WTC11 (cell line): ENCODE measurements at regions not wholly inside any gene's neighbourhood (a gene's known extent, or its start where the extent isn't known, plus 50 kb on each side); places are given as distances from the start of the nearest gene placed in this dataset.

Experiments
- ATAC-seq: fragments of 200-7000 bp; cut with Tn5 transposase; 2 replicates; pipeline ENCODE4 v1.10.0; 2021; ENCODE audit warnings: mild to moderate bottlenecking, moderate library complexity
- CTCF ChIA-PET: fragments of 300-600 bp; sonication (Branson Sonifier 250); formaldehyde crosslinking; loops from one replicate; lab custom pipeline; 2021; ENCODE audit warnings: antibody characterized with exemption; lab: Charles Lee
- POLR2A ChIA-PET: fragments of 350-600 bp; sonication (Branson Sonifier 250); formaldehyde crosslinking; loops from one replicate; lab custom pipeline; 2021; ENCODE audit warnings: antibody characterized with exemption; lab: Charles Lee
- DNase-seq: peaks from one replicate; pipeline ENCODE4 v3.0.0; 2021; ENCODE audit warnings: low spot score
- H3K27ac Mint-ChIP-seq: 2 replicates; pipeline ENCODE4 v1.8.0; 2021; ENCODE audit warnings: mixed read lengths
- H3K27me3 Mint-ChIP-seq: 2 replicates; pipeline ENCODE4 v1.8.0; 2021; ENCODE audit warnings: low read depth, mild to moderate bottlenecking, moderate library complexity, mixed read lengths
- H3K36me3 Mint-ChIP-seq: 2 replicates; pipeline ENCODE4 v1.8.0; 2021; ENCODE audit warnings: mixed read lengths
- H3K4me1 Mint-ChIP-seq: 2 replicates; pipeline ENCODE4 v1.8.0; 2022; ENCODE audit warnings: mixed read lengths
- H3K4me3 Mint-ChIP-seq: 2 replicates; pipeline ENCODE4 v1.8.0; 2021; ENCODE audit warnings: mild to moderate bottlenecking, moderate library complexity, mixed read lengths
- H3K9me3 Mint-ChIP-seq: 2 replicates; pipeline ENCODE4 v1.8.0; 2021; ENCODE audit warnings: mixed read lengths
- AFF4 ChIP-seq: sonication (generic); formaldehyde crosslinking; IDR thresholded peaks from 2 replicates; pipeline ENCODE4 v1.8.1; 2023; ENCODE audit warnings: mild to moderate bottlenecking, missing genetic modification reagents, borderline replicate concordance
- ATF3 ChIP-seq: sonication (generic); formaldehyde crosslinking; conservative IDR thresholded peaks from 2 replicates; pipeline ENCODE4 v1.8.1; 2022; ENCODE audit warnings: mild to moderate bottlenecking, missing genetic modification reagents
- ERG ChIP-seq: fragments of 250-450 bp; sonication (Bioruptor Pico); IDR thresholded peaks from 2 replicates; pipeline ENCODE4 v1.8.0; 2021; ENCODE audit warnings: mild to moderate bottlenecking
- ESRRA ChIP-seq: sonication (generic); formaldehyde crosslinking; IDR thresholded peaks from 2 replicates; pipeline ENCODE4 v1.8.1; 2022; ENCODE audit warnings: mild to moderate bottlenecking, missing genetic modification reagents, borderline replicate concordance
- GABPB1 ChIP-seq: sonication (generic); formaldehyde crosslinking; IDR thresholded peaks from 2 replicates; pipeline ENCODE4 v1.8.1; 2023; ENCODE audit warnings: mild to moderate bottlenecking, missing genetic modification reagents
- GRHL2 ChIP-seq: fragments of 250-450 bp; sonication (Bioruptor Pico); IDR thresholded peaks from 2 replicates; pipeline ENCODE4 v1.8.0; 2022; ENCODE audit warnings: mild to moderate bottlenecking, moderate library complexity; ENCODE audit not compliant: insufficient replicate concordance, severe bottlenecking
- GTF2I ChIP-seq: fragments of 250-450 bp; sonication (Bioruptor Pico); conservative IDR thresholded peaks from 2 replicates; pipeline ENCODE4 v1.4.0; 2021; ENCODE audit warnings: mild to moderate bottlenecking
- MYBL2 ChIP-seq: sonication (generic); formaldehyde crosslinking; IDR thresholded peaks from 2 replicates; pipeline ENCODE4 v1.8.1; 2023; ENCODE audit warnings: mild to moderate bottlenecking, moderate library complexity, missing genetic modification reagents
- NR2C2 ChIP-seq: sonication (generic); formaldehyde crosslinking; IDR thresholded peaks from 2 replicates; pipeline ENCODE4 v1.8.0; 2022; ENCODE audit warnings: mild to moderate bottlenecking, missing genetic modification reagents
- OVOL2 ChIP-seq: fragments of 250-450 bp; sonication (Bioruptor Pico); IDR thresholded peaks from 2 replicates; pipeline ENCODE4 v1.9.0; 2021; ENCODE audit warnings: mild to moderate bottlenecking, borderline replicate concordance
- PREB ChIP-seq: sonication (generic); formaldehyde crosslinking; IDR thresholded peaks from 2 replicates; pipeline ENCODE4 v1.8.1; 2022; ENCODE audit warnings: mild to moderate bottlenecking, missing genetic modification reagents, moderate library complexity, borderline replicate concordance
- PRRX2 ChIP-seq: fragments of 250-450 bp; sonication (Bioruptor Pico); IDR thresholded peaks from 2 replicates; pipeline ENCODE4 v1.8.0; 2021; ENCODE audit warnings: mild to moderate bottlenecking
- RELA ChIP-seq: sonication (generic); formaldehyde crosslinking; IDR thresholded peaks from 2 replicates; pipeline ENCODE4 v1.8.1; 2022; ENCODE audit warnings: missing genetic modification reagents, mild to moderate bottlenecking, borderline replicate concordance
- STAT6 ChIP-seq: sonication (generic); formaldehyde crosslinking; conservative IDR thresholded peaks from 2 replicates; pipeline ENCODE4 v1.8.1; 2023; ENCODE audit warnings: mild to moderate bottlenecking, low read depth, missing genetic modification reagents, moderate library complexity
- TEAD1 ChIP-seq: sonication (generic); formaldehyde crosslinking; IDR thresholded peaks from 2 replicates; pipeline ENCODE4 v1.8.0; 2022; ENCODE audit warnings: mild to moderate bottlenecking, missing genetic modification reagents
- ZNF396 ChIP-seq: fragments of 250-450 bp; sonication (Bioruptor Pico); IDR thresholded peaks from 2 replicates; pipeline ENCODE4 v1.8.0; 2021; ENCODE audit warnings: mild to moderate bottlenecking, moderate library complexity, borderline replicate concordance
- TF ChIP-seq, protein P1 (sequence below): sonication (generic); formaldehyde crosslinking; IDR thresholded peaks from 2 replicates; pipeline ENCODE4 v1.8.1; 2022; ENCODE audit warnings: low read depth, missing genetic modification reagents, borderline replicate concordance
- TF ChIP-seq, protein P2 (sequence below): fragments of 250-450 bp; sonication (Bioruptor Pico); IDR thresholded peaks from 2 replicates; pipeline ENCODE4 v1.9.0; 2021; ENCODE audit warnings: mild to moderate bottlenecking
- TF ChIP-seq, protein P3 (sequence below): fragments of 250-450 bp; sonication (Bioruptor Pico); IDR thresholded peaks from 2 replicates; pipeline ENCODE4 v1.9.0; 2021; ENCODE audit warnings: moderate library complexity, mild to moderate bottlenecking, inconsistent platforms, borderline replicate concordance

DNA sequence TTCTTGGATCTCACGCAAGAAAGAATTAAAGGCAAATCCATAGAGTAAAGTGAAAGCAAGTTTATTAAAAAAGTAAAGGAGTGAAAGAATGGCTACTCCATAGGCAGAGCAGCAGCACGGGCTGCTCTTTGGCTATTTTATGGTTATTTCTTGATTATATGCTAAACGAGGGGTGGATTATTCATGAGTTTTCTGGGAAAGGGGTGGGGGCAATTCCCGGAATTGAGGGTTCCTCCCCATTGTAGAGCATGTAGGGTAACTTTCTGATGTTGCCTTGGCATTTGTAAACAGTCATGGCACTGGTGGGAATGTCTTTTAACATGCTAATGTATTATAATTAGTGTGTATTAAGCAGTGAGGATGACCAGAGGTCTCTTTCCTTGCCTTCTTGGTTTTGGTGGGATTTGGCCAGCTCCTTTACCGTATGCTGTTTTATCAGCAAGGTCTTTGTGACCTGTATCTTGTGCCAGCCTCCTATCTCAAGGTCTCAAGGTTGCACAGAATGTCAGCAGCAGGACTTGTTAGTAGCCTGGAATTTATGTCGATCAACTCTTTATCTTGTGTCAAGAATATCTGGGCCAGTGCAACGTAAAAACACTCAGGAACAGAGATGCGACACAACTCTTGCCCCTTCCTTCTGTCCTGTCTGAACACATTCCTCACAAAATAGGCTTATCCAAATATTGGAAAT, 931.4 kb downstream of the QKI start:
- peaks cover 20% of the 10 kb centered on the region for H3K9me3 Mint-ChIP-seq
- peaks cover 5% of the 10 kb centered on the region; the same call in 1 of the 2 replicates for H3K27me3 Mint-ChIP-seq
- H3K4me3 Mint-ChIP-seq: peak overlapping the region; percentile 45
- POLR2A ChIA-PET: no interaction called here
- TF ChIP-seq OVOL2 (CRISPR knock-in tag) (no peak), NR2C2 (CRISPR knock-in tag) (no peak), GRHL2 (CRISPR knock-in tag) (no peak), MYBL2 (CRISPR knock-in tag) (no peak), AFF4 (CRISPR knock-in tag) (no peak), GTF2I (CRISPR knock-in tag) (no peak)
- H3K27ac Mint-ChIP-seq: peak overlapping the region; percentile 82
- CTCF ChIA-PET: no interaction called here
- H3K4me1 Mint-ChIP-seq: peaks cover 42% of the 10 kb centered on the region
- H3K36me3 Mint-ChIP-seq: peaks cover 18% of the 10 kb centered on the region
- peak; percentile 25 for ATAC-seq
- no peak for DNase-seq

DNA sequence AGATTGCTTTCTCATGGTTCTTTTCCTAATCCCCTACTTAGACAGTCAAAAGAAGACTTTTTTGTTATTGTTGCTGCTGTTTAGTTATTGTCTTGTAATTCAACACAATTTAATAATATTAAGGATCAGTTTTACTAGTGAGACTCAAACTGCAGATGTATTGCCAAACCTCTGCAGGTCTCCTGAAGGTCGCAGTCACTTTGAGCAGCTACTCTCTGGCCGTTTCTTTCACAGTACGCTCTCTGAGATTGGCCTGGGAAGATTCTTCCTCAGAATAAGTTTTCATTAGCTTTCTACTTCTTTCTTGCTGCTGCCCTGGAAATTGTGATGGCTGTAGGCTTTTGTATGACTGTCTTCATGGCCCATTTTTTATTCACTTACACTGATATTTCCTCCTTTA, 930.8 kb downstream of the QKI start:
- ATAC-seq (peak; percentile 44), DNase-seq (no peak)
- Mint-ChIP-seq H3K27me3 (peaks cover 5% of the 10 kb centered on the region; the same call in 1 of the 2 replicates), H3K4me3 (peak overlapping the region; percentile 45), H3K27ac (peak overlapping the region; percentile 82), H3K4me1 (peaks cover 42% of the 10 kb centered on the region), H3K9me3 (peaks cover 20% of the 10 kb centered on the region), H3K36me3 (peaks cover 18% of the 10 kb centered on the region)
- POLR2A ChIA-PET: no interaction called here
- CTCF ChIA-PET: no interaction called here
- TF ChIP-seq, protein P1, sequence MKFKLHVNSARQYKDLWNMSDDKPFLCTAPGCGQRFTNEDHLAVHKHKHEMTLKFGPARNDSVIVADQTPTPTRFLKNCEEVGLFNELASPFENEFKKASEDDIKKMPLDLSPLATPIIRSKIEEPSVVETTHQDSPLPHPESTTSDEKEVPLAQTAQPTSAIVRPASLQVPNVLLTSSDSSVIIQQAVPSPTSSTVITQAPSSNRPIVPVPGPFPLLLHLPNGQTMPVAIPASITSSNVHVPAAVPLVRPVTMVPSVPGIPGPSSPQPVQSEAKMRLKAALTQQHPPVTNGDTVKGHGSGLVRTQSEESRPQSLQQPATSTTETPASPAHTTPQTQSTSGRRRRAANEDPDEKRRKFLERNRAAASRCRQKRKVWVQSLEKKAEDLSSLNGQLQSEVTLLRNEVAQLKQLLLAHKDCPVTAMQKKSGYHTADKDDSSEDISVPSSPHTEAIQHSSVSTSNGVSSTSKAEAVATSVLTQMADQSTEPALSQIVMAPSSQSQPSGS (CRISPR knock-in tag): no peak
- TF ChIP-seq, protein P2, sequence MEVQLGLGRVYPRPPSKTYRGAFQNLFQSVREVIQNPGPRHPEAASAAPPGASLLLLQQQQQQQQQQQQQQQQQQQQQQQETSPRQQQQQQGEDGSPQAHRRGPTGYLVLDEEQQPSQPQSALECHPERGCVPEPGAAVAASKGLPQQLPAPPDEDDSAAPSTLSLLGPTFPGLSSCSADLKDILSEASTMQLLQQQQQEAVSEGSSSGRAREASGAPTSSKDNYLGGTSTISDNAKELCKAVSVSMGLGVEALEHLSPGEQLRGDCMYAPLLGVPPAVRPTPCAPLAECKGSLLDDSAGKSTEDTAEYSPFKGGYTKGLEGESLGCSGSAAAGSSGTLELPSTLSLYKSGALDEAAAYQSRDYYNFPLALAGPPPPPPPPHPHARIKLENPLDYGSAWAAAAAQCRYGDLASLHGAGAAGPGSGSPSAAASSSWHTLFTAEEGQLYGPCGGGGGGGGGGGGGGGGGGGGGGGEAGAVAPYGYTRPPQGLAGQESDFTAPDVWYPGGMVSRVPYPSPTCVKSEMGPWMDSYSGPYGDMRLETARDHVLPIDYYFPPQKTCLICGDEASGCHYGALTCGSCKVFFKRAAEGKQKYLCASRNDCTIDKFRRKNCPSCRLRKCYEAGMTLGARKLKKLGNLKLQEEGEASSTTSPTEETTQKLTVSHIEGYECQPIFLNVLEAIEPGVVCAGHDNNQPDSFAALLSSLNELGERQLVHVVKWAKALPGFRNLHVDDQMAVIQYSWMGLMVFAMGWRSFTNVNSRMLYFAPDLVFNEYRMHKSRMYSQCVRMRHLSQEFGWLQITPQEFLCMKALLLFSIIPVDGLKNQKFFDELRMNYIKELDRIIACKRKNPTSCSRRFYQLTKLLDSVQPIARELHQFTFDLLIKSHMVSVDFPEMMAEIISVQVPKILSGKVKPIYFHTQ: no peak
- TF ChIP-seq PREB (CRISPR knock-in tag): no peak
- no peak for TF ChIP-seq PRRX2 (CRISPR knock-in tag)
- TF ChIP-seq RELA (CRISPR knock-in tag): no peak
- no peak for TF ChIP-seq STAT6 (CRISPR knock-in tag)
- TF ChIP-seq ZNF396 (CRISPR knock-in tag): no peak
- no peak for TF ChIP-seq ATF3 (CRISPR knock-in tag)
- TF ChIP-seq GABPB1 (CRISPR knock-in tag): no peak
- TF ChIP-seq, protein P3, sequence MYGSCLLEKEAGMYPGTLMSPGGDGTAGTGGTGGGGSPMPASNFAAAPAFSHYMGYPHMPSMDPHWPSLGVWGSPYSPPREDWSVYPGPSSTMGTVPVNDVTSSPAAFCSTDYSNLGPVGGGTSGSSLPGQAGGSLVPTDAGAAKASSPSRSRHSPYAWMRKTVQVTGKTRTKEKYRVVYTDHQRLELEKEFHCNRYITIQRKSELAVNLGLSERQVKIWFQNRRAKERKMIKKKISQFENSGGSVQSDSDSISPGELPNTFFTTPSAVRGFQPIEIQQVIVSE (CRISPR knock-in tag): no peak
- TF ChIP-seq ESRRA: no peak
- TF ChIP-seq ERG: no peak
- no peak for TF ChIP-seq TEAD1 (CRISPR knock-in tag)
